Activated CD8-positive, alpha-beta T cell treated with anti-CD3 and anti-CD28 coated beads for 36 hours (primary cell): ENCODE measurements at regions not wholly inside any gene's neighbourhood (a gene's known extent, or its start where the extent isn't known, plus 50 kb on each side); places are given as distances from the start of the nearest gene placed in this dataset.

Source experiments
- ATAC-seq: fragments of 200-7000 bp; cut with Tn5 transposase; one replicate; pipeline ENCODE4 v1.10.0; 2021; ENCODE audit warnings: mild to moderate bottlenecking, moderate library complexity
- CTCF ChIA-PET: fragments of 350-600 bp; sonication (Branson Sonifier 250); formaldehyde crosslinking; loops from one replicate; lab custom pipeline; 2021; ENCODE audit warnings: antibody characterized with exemption; lab: Charles Lee
- POLR2A ChIA-PET: fragments of 350-600 bp; sonication (Branson Sonifier 250); formaldehyde crosslinking; loops from one replicate; lab custom pipeline; 2021; ENCODE audit warnings: antibody characterized with exemption; lab: Charles Lee
- DNase-seq: peaks from one replicate; pipeline ENCODE4 v3.0.0-alpha.2; 2020
- H3K27ac Mint-ChIP-seq: one replicate; pipeline ENCODE4 v1.8.0; 2021; ENCODE audit warnings: mild to moderate bottlenecking, mixed read lengths
- H3K27me3 Mint-ChIP-seq: one replicate; pipeline ENCODE4 v1.8.0; 2021; ENCODE audit warnings: mixed read lengths
- H3K36me3 Mint-ChIP-seq: one replicate; pipeline ENCODE4 v1.8.0; 2021; ENCODE audit warnings: low read depth, mixed read lengths
- H3K4me1 Mint-ChIP-seq: one replicate; pipeline ENCODE4 v1.8.0; 2021; ENCODE audit warnings: low read depth, mixed read lengths
- H3K4me3 Mint-ChIP-seq: one replicate; pipeline ENCODE4 v1.8.0; 2021; ENCODE audit warnings: mild to moderate bottlenecking, moderate library complexity, mixed read lengths
- H3K9me3 Mint-ChIP-seq: one replicate; pipeline ENCODE4 v1.8.0; 2021; ENCODE audit warnings: mixed read lengths
- CTCF ChIP-seq: fragments of 200-600 bp; IDR thresholded peaks from one replicate; pipeline ENCODE4 v1.8.0; 2022; ENCODE audit warnings: antibody characterized with exemption, mild to moderate bottlenecking
- intact Hi-C: fragments of 100-400 bp; cut with micrococcal nuclease; formaldehyde crosslinking; loops from one replicate; pipeline ENCODE4 v1.10.0; 2022

GRCh38 chrX:144918936-144919335, 328.4 kb upstream of the SPANXN1 start:
- ChIA-PET CTCF (no interaction called here), POLR2A (no interaction called here)
- Mint-ChIP-seq H3K4me1 (no peaks in the 10 kb centered on the region), H3K9me3 (no peaks in the 10 kb centered on the region), H3K27me3 (no peaks in the 10 kb centered on the region), H3K4me3 (no peak overlapping the region), H3K36me3 (no peaks in the 10 kb centered on the region), H3K27ac (no peak overlapping the region)
- no peak for ATAC-seq
- intact Hi-C loops: no loop called here
- no peak for TF ChIP-seq CTCF
- DNase-seq: no peak

DNA sequence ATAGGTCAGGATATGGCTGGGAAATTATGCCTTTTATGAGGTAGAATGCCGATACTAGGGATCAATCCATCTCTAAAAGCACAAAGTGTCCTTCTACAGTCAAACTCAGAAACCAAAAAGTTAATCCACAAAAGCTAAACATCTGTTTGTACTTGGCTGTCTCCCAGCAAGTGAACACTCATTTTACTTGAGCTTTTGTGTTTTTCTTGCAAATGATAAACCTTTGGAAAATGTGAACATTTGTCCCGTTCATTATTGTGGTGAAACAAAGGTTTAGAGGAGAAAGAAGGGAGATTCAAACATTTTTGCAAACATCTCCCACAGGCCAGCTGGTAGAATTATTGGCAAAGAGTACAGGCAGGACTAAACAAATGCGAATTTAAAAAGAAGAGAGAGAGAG, 300.6 kb upstream of the SPANXN1 start:
- intact Hi-C loops: no loop called here
- POLR2A ChIA-PET: no interaction called here
- TF ChIP-seq CTCF: no peak
- Mint-ChIP-seq H3K36me3 (no peaks in the 10 kb centered on the region), H3K27me3 (no peaks in the 10 kb centered on the region), H3K4me1 (no peaks in the 10 kb centered on the region), H3K4me3 (no peak overlapping the region), H3K9me3 (peaks cover 1% of the 10 kb centered on the region), H3K27ac (no peak overlapping the region)
- CTCF ChIA-PET: no interaction called here
- DNase-seq (no peak), ATAC-seq (no peak)
